ENCODE measurements at regions not wholly inside any gene's neighbourhood (a gene's known extent, or its start where the extent isn't known, plus 50 kb on each side); places are given as distances from the start of the nearest gene placed in this dataset.

GRCh38 chr18:51637881-51638280, 440.4 kb upstream of the MEX3C start:
- H3K27ac ChIP-seq = no peak overlapping the region
- no peak for TF ChIP-seq POLR2A (IDR thresholded peaks at IDR 0.05)
- TF ChIP-seq CTCF (IDR thresholded peaks at IDR 0.05) = no peak
- no peak for TF ChIP-seq POLR2AphosphoS5 (IDR thresholded peaks at IDR 0.05; ENCODE audit: insufficient read depth in 1 of 2, low read depth in 1 of 2)
- no peak for DNase-seq (ENCODE audit: extremely low spot score in 2 of 2)
- H3K27me3 ChIP-seq = no peaks in the 10 kb centered on the region
- no peak overlapping the region for H3K4me3 ChIP-seq
- H3K4me1 ChIP-seq = no peaks in the 10 kb centered on the region
- intact Hi-C loops (cut with DNase I) = no loop called here
- no peaks in the 10 kb centered on the region for H3K36me3 ChIP-seq
- no peaks in the 10 kb centered on the region for H3K9me3 ChIP-seq

- TF ChIP-seq POLR2AphosphoS5 (IDR thresholded peaks at IDR 0.05; ENCODE audit: insufficient read depth in 1 of 2, low read depth in 1 of 2) (no peak), POLR2A (IDR thresholded peaks at IDR 0.05) (no peak), CTCF (IDR thresholded peaks at IDR 0.05) (no peak)
- H3K36me3 ChIP-seq = no peaks in the 10 kb centered on the region
- H3K27ac ChIP-seq = no peak overlapping the region
- H3K4me1 ChIP-seq = no peaks in the 10 kb centered on the region
- no peak for DNase-seq (ENCODE audit: extremely low spot score in 2 of 2)
- intact Hi-C loops (cut with DNase I) = no loop called here
- H3K4me3 ChIP-seq = no peak overlapping the region
- H3K27me3 ChIP-seq = no peaks in the 10 kb centered on the region
- H3K9me3 ChIP-seq = no peaks in the 10 kb centered on the region
Observed at GRCh38 chr18:51639541-51639940, 442.1 kb upstream of the MEX3C start.

GRCh38 chr18:51643483-51643882, 446.0 kb upstream of the MEX3C start:
- H3K9me3 ChIP-seq = no peaks in the 10 kb centered on the region
- no peaks in the 10 kb centered on the region for H3K36me3 ChIP-seq
- H3K4me1 ChIP-seq = no peaks in the 10 kb centered on the region
- H3K27ac ChIP-seq = no peak overlapping the region
- H3K4me3 ChIP-seq = no peak overlapping the region
- TF ChIP-seq POLR2A (IDR thresholded peaks at IDR 0.05) (no peak), CTCF (IDR thresholded peaks at IDR 0.05) (no peak), POLR2AphosphoS5 (IDR thresholded peaks at IDR 0.05; ENCODE audit: insufficient read depth in 1 of 2, low read depth in 1 of 2) (no peak)
- no peak for DNase-seq (ENCODE audit: extremely low spot score in 2 of 2)
- intact Hi-C loops (cut with DNase I) = no loop called here
- H3K27me3 ChIP-seq = no peaks in the 10 kb centered on the region

- no peaks in the 10 kb centered on the region for H3K27me3 ChIP-seq
- TF ChIP-seq CTCF (IDR thresholded peaks at IDR 0.05) (no peak), POLR2AphosphoS5 (IDR thresholded peaks at IDR 0.05; ENCODE audit: insufficient read depth in 1 of 2, low read depth in 1 of 2) (no peak), POLR2A (IDR thresholded peaks at IDR 0.05) (no peak)
- H3K9me3 ChIP-seq = no peaks in the 10 kb centered on the region
- H3K4me3 ChIP-seq = no peak overlapping the region
- no peaks in the 10 kb centered on the region for H3K4me1 ChIP-seq
- no peak for DNase-seq (ENCODE audit: extremely low spot score in 2 of 2)
- no peaks in the 10 kb centered on the region for H3K36me3 ChIP-seq
- no peak overlapping the region for H3K27ac ChIP-seq
- intact Hi-C loops (cut with DNase I) = no loop called here
Observed at GRCh38 chr18:51645607-51646006, 448.1 kb upstream of the MEX3C start.

DNA sequence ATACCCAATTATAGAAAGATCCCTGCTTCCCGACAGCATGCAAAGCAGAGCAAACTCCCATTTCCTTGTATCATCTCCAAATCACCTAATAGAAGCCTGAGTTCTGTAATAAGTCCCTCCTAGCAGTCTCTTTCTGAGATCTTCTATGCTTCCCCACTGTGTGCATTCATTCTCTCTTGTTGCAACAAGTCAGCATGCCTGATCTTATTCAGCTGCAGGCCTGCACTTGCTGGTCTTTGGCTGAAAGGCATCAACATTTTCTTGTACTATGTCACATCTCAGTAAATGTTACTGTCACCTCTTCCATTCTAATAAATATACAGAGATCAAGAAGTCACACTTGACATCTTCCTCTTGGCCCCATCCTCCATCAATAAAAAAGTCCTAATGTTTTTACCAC, 449.9 kb upstream of the MEX3C start:
- H3K27ac ChIP-seq = no peak overlapping the region
- no peaks in the 10 kb centered on the region for H3K27me3 ChIP-seq
- no peak overlapping the region for H3K4me3 ChIP-seq
- no peaks in the 10 kb centered on the region for H3K4me1 ChIP-seq
- TF ChIP-seq POLR2A (IDR thresholded peaks at IDR 0.05) (no peak), CTCF (IDR thresholded peaks at IDR 0.05) (no peak), POLR2AphosphoS5 (IDR thresholded peaks at IDR 0.05; ENCODE audit: insufficient read depth in 1 of 2, low read depth in 1 of 2) (no peak)
- intact Hi-C loops (cut with DNase I) = no loop called here
- H3K36me3 ChIP-seq = no peaks in the 10 kb centered on the region
- DNase-seq (ENCODE audit: extremely low spot score in 2 of 2) = no peak
- H3K9me3 ChIP-seq = no peaks in the 10 kb centered on the region

Measured in vagina (tissue), 2 donors.